Activated CD4-positive, alpha-beta T cell treated with anti-CD3 and anti-CD28 coated beads, Interleukin-2, Interleukin-4, amounts not matched to agents 100 ng/mL and 50 ng/mL, durations not matched to agents 16 hours and 8 hours (primary cell): ENCODE measurements at regions not wholly inside any gene's neighbourhood (a gene's known extent, or its start where the extent isn't known, plus 50 kb on each side); places are given as distances from the start of the nearest gene placed in this dataset.
"Not testable (repeated sequence)": the region's sequence is repeated elsewhere in the genome, so short reads cannot be mapped to it uniquely, and the experiment has no call there.

ENCODE experiments used
- DNase-seq: peaks from one replicate; pipeline ENCODE4 v3.0.0-alpha.2; 2020; ENCODE audit warnings: low spot score

DNA sequence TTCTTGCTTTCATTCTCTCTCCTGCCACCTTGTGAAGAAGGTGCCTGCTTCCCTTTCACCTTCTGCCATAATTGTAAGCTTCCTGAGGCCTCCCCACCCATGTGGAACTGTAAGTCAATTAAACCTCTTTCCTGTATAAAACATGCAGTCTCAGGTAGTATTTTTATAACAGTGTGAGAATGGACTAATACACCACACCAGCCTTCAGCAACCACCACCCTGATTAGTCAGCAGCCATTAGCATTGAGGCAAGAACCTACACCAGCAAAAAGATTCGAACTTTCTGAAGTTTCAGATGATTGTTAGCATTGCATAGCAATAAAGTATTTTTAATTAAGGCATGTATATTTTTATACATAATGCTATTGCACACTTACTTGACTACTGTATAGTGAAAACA, 980.2 kb downstream of the EFNA5 start:
- no peak for DNase-seq

DNA sequence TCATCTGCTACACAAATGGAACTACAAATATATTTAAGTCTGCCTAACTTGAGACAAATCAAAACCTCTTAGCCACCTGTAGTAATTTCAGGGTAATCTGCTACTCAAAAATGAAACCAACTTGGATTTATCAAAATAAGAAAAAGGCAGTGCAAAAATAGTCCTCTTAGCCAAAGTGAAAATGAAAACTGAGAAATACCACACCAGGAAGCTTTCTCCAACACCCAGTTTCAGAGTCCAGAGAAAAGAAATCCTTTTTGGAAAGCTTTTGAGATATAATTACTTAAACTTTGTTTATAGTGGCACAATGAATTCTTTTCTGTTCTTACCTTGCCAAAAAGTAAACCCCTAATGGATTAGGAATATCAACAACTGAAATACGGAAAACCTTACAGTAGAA, 990.4 kb downstream of the EFNA5 start:
- DNase-seq = no peak

DNA sequence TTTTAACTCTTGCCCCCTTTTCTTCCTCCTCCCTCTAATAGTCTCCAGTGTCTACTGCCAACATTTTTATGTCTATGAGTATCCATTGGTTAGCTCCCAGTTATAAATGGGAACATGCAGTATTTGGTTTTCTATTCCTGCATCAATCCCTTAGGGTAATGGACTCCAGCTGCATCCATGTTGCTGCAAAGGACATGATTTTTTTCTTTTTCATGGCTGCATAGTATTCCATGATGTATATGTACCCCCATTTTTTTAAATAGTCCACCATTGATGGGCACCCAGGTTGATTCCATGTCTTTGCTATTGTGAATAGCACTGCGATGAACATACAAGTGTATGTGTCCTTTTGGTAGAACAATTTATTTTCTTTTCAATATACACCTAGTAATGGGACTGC, 993.7 kb downstream of the EFNA5 start:
- no peak for DNase-seq

- no peak for DNase-seq
Measured at GRCh38 chr5:106675687-106676086, 995.0 kb downstream of the EFNA5 start.

DNA sequence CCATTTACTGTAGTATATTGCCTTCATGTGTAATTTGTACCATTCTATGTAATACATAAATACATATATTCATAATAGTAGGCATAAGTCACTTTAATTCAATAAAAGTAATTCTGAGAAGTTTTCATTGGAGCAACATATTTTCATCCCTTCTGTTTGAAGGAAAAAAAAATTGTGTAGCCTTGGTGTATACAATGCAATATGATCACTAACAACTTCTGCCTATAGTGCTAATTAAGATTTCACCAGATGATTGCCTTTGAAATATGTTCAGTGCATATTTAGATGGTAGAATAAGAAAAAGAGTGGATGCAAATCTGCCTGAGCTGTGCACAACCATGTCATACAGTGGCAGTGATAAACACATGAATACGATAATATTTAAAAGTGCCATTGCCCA, 996.8 kb downstream of the EFNA5 start:
- no peak for DNase-seq

DNA sequence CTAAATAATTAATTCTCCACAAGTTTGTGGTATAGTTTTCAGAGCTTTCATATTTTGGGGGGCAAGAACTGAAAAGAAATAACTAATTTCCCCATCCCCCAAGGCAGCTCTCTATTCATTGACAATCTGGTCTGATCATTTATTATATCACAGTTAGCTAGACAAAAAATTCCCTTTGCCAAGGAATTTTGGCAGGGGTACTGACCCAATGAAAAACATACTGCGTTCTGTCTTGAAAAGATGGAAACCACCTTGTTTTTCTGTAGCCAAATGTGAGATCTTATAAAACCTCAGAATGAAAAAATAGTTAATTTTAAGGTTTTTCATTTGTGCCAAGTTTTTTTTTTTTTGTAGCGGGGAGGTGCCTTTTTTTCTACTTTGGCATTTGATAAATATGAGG, 1008.9 kb downstream of the EFNA5 start:
- DNase-seq = no peak

- no peak for DNase-seq
Measured at GRCh38 chr5:106660681-106661080, 1010.1 kb downstream of the EFNA5 start.

- DNase-seq = no peak
Measured at GRCh38 chr5:106658150-106658549, 1012.6 kb downstream of the EFNA5 start.

DNA sequence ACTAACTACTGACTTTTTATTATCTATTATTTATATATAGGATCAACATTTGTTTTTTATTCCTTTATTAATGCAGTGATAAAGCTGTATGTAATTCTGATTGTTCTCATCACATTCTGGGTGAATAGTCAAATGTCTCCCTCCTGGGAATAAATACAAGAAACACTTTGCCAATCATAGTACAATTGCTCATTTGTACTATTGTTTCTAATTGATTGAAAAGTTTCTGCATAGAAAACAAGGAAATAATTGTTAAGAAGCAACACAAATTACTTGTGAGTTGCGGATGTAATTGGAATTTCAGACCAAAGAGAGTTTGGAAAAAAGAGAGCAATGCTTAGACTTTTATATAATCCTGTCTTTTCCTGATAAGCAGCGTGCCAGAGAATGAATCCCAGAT, 1013.9 kb downstream of the EFNA5 start:
- DNase-seq = no peak

DNA sequence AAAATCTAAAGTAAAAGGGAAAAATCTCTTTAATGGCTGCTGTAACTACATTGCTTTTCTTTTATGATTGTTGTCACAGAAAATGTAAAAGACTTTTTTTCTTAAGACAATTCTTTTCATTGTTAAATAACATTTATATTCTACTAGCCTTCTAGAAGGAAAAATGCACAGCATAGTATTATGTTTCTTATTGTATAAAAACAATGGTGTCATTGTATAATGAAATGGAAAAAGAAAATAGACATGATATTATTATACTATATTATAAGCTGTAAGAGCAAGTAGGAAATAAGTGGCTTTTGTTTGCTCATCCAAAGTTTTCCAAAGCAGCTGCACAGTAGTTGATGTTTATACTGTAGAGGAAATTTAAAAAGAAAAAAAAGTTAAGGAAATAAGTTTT, 1021.7 kb downstream of the EFNA5 start:
- DNase-seq = no peak

DNA sequence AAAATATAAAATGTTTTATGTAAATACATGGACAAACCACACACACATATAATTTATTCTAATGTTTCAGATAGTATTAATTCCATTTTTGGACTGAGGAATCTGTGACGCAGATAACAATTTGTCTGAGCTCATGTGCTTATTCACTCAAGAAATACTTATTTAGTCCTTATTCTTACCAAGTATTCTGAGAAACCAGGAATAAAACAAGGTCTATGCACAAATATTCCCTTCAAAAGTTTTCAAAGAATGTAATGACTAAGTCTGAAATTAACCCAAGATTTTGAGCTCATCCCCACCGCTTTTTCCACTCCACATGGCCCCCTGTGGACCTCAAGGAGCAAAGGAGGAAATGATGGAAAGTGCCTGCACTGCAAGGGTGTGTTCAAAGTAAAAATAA, 1022.3 kb downstream of the EFNA5 start:
- DNase-seq = no peak

DNA sequence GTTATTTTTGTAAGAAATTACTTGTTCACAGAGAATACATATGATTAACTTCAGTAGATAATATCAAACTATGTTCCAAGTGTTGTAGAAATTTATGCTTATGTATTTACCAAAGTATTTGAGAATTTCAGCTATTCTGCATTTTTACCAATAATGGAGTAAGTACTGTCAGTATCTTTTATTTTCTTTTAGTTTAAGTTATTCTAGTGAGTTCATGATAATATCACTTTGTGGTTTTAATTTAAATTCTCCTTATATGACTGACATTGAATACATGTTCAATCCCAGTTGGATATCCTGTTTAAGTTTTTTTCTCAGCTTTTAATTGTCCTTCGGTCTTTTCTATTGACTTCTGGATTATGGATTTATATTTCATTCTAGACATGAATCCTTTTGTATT, 1024.6 kb downstream of the EFNA5 start:
- no peak for DNase-seq

GRCh38 chr5:106640511-106640910, 1030.2 kb downstream of the EFNA5 start:
- DNase-seq = no peak

DNA sequence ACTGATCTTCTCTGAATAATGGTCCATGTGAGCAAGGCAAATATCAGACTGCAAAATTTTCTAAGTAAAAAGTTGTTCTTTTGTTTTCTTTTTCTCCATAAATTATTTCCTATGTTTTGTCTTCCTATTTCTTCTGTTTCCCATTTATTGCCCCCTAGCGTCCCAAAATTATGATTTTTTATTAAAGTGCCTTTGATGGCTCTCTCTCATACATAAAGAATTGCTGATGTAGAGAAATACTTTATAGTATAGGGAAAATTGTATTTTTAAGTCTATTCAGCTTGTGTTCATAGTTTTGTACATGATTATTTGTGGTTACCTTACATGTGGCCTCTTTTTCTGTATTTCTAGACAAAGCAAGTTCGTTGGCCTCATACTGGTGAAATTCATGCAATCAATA, 1031.2 kb downstream of the EFNA5 start:
- DNase-seq = no peak

- no peak for DNase-seq
Measured at GRCh38 chr5:106637275-106637674, 1033.5 kb downstream of the EFNA5 start.

- no peak for DNase-seq
Measured at GRCh38 chr5:106634375-106634774, 1036.4 kb downstream of the EFNA5 start.

DNA sequence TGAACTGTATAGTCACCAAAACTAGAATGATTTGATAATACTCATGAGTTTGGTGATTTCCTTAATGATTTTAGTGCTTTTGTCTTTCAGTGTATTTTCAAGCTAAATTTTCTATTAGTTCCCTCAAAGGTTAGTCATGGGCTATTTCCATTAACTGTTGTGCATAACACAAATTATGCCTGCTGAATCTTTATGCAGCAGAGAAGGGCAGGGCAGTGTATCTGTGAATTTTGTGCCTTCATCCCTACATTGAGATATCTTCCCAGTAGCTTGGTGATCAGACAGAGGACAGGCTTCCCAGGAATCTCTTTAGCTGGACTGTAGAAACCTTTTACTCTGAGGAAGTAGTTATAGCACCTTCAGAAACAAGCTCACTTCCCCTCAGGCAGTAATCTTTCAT, 1036.9 kb downstream of the EFNA5 start:
- no peak for DNase-seq

DNA sequence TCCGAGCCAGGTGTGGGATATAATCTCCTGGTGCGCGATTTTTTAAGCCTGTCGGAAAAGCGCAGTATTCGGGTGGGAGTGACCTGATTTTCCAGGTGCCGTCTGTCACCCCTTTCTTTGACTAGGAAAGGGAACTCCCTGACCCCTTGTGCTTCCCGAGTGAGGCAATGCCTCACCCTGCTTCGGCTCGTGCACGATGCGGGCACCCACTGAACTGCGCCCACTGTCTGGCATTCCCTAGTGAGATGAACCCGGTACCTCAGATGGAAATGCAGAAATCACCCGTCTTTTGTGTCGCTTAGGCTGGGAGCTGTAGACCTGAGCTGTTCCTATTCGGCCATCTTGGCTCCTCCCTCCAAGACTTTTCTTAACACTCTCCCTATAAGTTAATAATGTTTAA, 1042.3 kb downstream of the EFNA5 start:
- DNase-seq = not testable (repeated sequence)

GRCh38 chr5:106610041-106610440, 1060.7 kb downstream of the EFNA5 start:
- DNase-seq = no peak

DNA sequence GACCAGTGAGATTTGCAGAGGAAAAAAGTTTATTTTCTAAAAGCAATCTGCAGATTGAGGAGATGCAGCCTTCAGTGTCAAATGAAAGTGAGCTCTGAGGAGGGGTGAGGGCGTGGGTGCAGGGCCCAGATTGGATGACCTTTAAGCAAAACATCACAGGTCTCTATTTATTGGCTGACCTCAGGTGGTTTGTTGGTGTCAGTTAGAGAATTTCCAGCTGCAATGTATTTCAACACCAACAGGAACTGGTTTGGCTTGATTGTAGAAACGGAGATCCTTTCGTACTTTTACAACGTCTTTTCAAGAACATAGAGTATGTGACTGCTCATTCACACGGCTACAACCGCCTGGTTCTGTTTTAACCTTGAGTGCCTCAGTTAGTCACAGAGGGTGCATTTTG, 1069.1 kb downstream of the EFNA5 start:
- DNase-seq = no peak

GRCh38 chr5:106600803-106601202, 1069.9 kb downstream of the EFNA5 start:
- no peak for DNase-seq

- DNase-seq = no peak
Measured at GRCh38 chr5:106595864-106596263, 1074.9 kb downstream of the EFNA5 start.

DNA sequence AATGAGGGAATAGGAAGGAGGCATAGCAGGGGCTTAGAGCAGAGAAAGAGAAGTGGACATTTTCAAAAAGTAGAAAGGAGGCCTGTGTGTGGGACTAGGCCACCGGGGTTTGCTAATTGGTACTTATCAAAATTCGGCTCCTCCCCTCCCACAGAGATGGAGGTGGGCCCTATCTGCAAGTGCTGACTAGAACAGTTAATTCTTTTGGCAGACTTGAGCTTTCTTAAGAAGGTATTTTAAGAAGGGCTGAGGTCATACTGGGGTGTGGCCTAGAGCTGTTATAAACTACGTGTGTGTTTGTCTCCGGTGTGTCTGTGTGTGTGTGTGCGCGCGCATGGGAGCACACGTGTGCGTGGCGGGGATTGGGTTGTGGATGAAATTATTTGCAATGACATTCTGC, 1086.5 kb downstream of the EFNA5 start:
- DNase-seq = no peak

- DNase-seq = no peak
Measured at GRCh38 chr5:106578736-106579135, 1092.0 kb downstream of the EFNA5 start.

GRCh38 chr5:106574820-106575219, 1095.9 kb downstream of the EFNA5 start:
- DNase-seq = no peak
